Spleen (tissue), 11 donors: ENCODE measurements at regions not wholly inside any gene's neighbourhood (a gene's known extent, or its start where the extent isn't known, plus 50 kb on each side); places are given as distances from the start of the nearest gene placed in this dataset.

ENCODE experiments used
- DNase-seq: peaks from one replicate; pipeline ENCODE4 v3.0.0-alpha.2; 2020
- H3K27ac ChIP-seq, 8 donors: fragments of 200-600 bp; sonication (generic) in 7 of 8; 1 replicate in 4 of 8; 2 replicates in 4 of 8; pipeline versions ENCODE4 v1.5.0 to v1.8.0; 2016 to 2021; ENCODE audit warnings: inconsistent platforms in 4 of 8, mild to moderate bottlenecking in 4 of 8, moderate library complexity in 1 of 8
- H3K27me3 ChIP-seq, 7 donors: fragments of 200-600 bp; sonication (generic) in 6 of 7; replicated peaks in 1 of 7; 1 replicate in 4 of 7; 2 replicates in 3 of 7; pipeline versions ENCODE4 v1.5.0 to v1.8.0; 2016 to 2021; ENCODE audit warnings: inconsistent platforms in 3 of 7, mild to moderate bottlenecking in 1 of 7
- H3K36me3 ChIP-seq, 6 donors: fragments of 200-600 bp; sonication (generic) in 5 of 6; 1 replicate in 4 of 6; 2 replicates in 2 of 6; pipeline versions ENCODE4 v1.5.0 to v1.8.0; 2016 to 2021; ENCODE audit warnings: inconsistent platforms in 2 of 6
- H3K4me1 ChIP-seq, 6 donors: fragments of 200-600 bp; sonication (generic) in 5 of 6; 1 replicate in 3 of 6; 2 replicates in 3 of 6; pipeline versions ENCODE4 v1.5.0 to v1.8.0; 2016 to 2021; ENCODE audit warnings: inconsistent platforms in 3 of 6
- H3K4me3 ChIP-seq, 8 donors: fragments of 200-600 bp; sonication (generic) in 7 of 8; 1 replicate in 4 of 8; 2 replicates in 4 of 8; pipeline versions ENCODE4 v1.5.0 to v1.8.0; 2016 to 2021; ENCODE audit warnings: inconsistent platforms in 4 of 8, mild to moderate bottlenecking in 4 of 8, moderate library complexity in 2 of 8
- H3K9me3 ChIP-seq, 8 donors: fragments of 200-600 bp; sonication (generic) in 7 of 8; 1 replicate in 4 of 8; 2 replicates in 4 of 8; pipeline versions ENCODE4 v1.5.0 to v1.8.0; 2016 to 2021; ENCODE audit warnings: inconsistent platforms in 4 of 8
- POLR2A ChIP-seq, 3 donors: fragments of 450-650 bp; IDR thresholded peaks; one replicate each; pipeline ENCODE4 v1.5.1; 2017; ENCODE audit warnings: antibody characterized with exemption in 3 of 3, mild to moderate bottlenecking in 1 of 3
- POLR2AphosphoS5 ChIP-seq, 3 donors: sonication (generic); formaldehyde crosslinking; IDR thresholded peaks; one replicate each; pipeline ENCODE4 v1.5.1; 2017; ENCODE audit warnings: antibody characterized with exemption in 3 of 3
- WGBS, 5 donors: extraction: QIAGEN DNeasy Blood & Tissue Kit in 3 of 5; methylation state at CpG; one replicate each; pipeline versions ENCODE4 v1.1.5 to v1.1.7; 2013 to 2018; 5-methylcytosine and 5-hydroxymethylcytosine counted together
- intact Hi-C: fragments of 100-400 bp; cut with DNase I; formaldehyde crosslinking; loops from one replicate; pipeline ENCODE4 v1.15.0; 2023; ENCODE audit warnings: low total_unique reads
- TF ChIP-seq, protein P1 (sequence below), 11 experiments: fragments of 200-600 bp in 7 of 11; fragments of 450-650 bp in 4 of 11; sonication (generic) in 4 of 11; IDR thresholded peaks in 8 of 11; conservative IDR thresholded peaks in 3 of 11; 1 replicate in 7 of 11; 2 replicates in 4 of 11; pipeline versions ENCODE4 v1.4.0 to v1.8.0; 2016 to 2021; ENCODE audit warnings: antibody characterized with exemption in 11 of 11, inconsistent platforms in 4 of 11, mild to moderate bottlenecking in 1 of 11
- donor health status: healthy with polysubstance abuse.
- donor health status: DM: no; HTN: no; CAD: no; lungs with moderate emphysema.
- donor health status: DM: no; HTN: no; CAD: no.
- donor health status: Bipolar disorder and iron deficiency.
- donor health status: healthy.
- donor health status: DM: no; HTN: no; CAD: no.
- donor health status: DM: yes; HTN: yes; CAD: no.

DNA sequence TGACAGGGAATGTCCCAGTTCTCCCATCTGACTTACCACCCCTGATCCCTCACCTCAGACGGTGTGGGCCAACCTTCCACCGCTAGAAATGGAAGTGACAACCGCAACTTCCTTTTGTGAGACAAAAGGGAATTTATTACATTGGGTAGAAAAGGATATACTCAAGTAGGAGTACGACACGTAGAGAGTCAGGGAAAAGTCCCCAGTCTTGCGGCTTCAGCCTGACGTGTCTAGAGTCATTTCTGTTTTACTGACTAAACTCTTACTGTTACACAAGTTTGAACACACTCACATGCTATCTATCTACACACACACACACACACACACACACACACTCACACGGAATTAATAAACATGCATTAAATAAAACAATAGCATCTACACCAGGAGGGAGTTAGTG lies 178.9 kb downstream of the COPRS start:
- H3K9me3 ChIP-seq, result no peaks in the 10 kb centered on the region
- peaks cover 0 to 17% (median 1%) of the 10 kb centered on the region in 6 donors for H3K4me1 ChIP-seq
- H3K27ac ChIP-seq, result no peak overlapping the region
- H3K4me3 ChIP-seq, result no peak overlapping the region
- intact Hi-C loops, result no loop called here
- peaks cover 0 to 33% (median 6%) of the 10 kb centered on the region in 7 donors for H3K27me3 ChIP-seq
- WGBS, 5 donors, result 15 to 29% (median 23%) methylated on average over 8 of the region's 8 CpGs
- no peak for DNase-seq
- no peaks in the 10 kb centered on the region for H3K36me3 ChIP-seq
- TF ChIP-seq, protein P1, sequence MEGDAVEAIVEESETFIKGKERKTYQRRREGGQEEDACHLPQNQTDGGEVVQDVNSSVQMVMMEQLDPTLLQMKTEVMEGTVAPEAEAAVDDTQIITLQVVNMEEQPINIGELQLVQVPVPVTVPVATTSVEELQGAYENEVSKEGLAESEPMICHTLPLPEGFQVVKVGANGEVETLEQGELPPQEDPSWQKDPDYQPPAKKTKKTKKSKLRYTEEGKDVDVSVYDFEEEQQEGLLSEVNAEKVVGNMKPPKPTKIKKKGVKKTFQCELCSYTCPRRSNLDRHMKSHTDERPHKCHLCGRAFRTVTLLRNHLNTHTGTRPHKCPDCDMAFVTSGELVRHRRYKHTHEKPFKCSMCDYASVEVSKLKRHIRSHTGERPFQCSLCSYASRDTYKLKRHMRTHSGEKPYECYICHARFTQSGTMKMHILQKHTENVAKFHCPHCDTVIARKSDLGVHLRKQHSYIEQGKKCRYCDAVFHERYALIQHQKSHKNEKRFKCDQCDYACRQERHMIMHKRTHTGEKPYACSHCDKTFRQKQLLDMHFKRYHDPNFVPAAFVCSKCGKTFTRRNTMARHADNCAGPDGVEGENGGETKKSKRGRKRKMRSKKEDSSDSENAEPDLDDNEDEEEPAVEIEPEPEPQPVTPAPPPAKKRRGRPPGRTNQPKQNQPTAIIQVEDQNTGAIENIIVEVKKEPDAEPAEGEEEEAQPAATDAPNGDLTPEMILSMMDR (IDR thresholded peaks at IDR 0.05 in 8 of 11, conservative IDR thresholded peaks at IDR 0.05 in 3 of 11), result no peak
- TF ChIP-seq POLR2A (IDR thresholded peaks at IDR 0.05) (no peak), POLR2AphosphoS5 (IDR thresholded peaks at IDR 0.05) (no peak)

DNA sequence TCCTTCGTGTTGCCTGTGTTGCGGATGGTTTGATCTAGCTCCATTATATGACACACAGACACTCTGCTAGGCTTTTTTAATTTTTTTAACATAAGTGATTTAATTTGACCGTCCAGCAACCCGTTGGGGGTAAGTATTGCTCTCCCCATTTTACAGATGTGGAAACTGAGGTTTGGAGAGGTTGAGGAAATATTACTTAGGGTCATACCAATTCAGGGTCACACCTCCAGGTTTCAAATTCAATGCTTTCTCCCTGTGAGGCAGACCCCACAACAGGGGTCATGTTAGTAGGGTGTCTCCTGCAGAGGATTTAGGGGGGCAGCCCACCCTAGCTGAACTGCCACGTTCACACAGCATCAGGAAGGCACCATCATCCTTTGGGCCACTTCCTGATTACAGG lies 179.4 kb downstream of the COPRS start:
- DNase-seq, result no peak
- TF ChIP-seq POLR2A (IDR thresholded peaks at IDR 0.05), result no peak
- TF ChIP-seq POLR2AphosphoS5 (IDR thresholded peaks at IDR 0.05), result no peak
- TF ChIP-seq, protein P1 (IDR thresholded peaks at IDR 0.05 in 8 of 11, conservative IDR thresholded peaks at IDR 0.05 in 3 of 11), result no peak
- Histone ChIP-seq H3K27me3 (peaks cover 0 to 38% (median 6%) of the 10 kb centered on the region in 7 donors), H3K4me1 (peaks cover 0 to 17% (median 1%) of the 10 kb centered on the region in 6 donors), H3K36me3 (no peaks in the 10 kb centered on the region), H3K27ac (no peak overlapping the region), H3K4me3 (no peak overlapping the region), H3K9me3 (no peaks in the 10 kb centered on the region)
- 78 to 83% (median 81%) methylated on average over 5 of the region's 5 CpGs for WGBS, 5 donors
- intact Hi-C loops, result no loop called here

DNA sequence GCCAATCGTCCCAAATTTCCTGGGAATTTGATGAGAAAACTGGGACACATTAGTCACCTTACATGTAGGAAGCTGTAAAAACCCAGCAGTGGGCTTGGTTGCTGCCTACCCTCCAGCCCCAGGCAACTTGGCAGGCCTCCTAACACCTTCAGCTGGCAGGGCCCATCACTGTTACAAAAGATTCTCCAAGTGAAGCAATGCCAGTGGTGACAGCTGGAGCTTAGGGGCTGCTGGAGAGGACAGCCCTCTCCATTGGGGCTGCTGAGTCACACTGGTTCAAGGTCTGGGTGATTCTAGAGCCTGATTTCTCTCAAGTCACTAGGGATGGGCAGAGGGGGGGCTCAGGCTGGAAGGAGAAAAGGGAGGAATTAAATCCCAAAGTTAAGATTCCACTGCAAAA lies 180.6 kb downstream of the COPRS start:
- WGBS, 5 donors, result 56 to 86% (median 75%) methylated on average over 1 of the region's 1 CpG; no CpG with 5 or more reads in 1 of the 5 donors
- Histone ChIP-seq H3K36me3 (no peaks in the 10 kb centered on the region), H3K4me3 (no peak overlapping the region), H3K27me3 (peaks cover 0 to 45% (median 6%) of the 10 kb centered on the region in 7 donors), H3K27ac (no peak overlapping the region), H3K9me3 (no peaks in the 10 kb centered on the region), H3K4me1 (peaks cover 0 to 17% (median 1%) of the 10 kb centered on the region in 6 donors)
- DNase-seq, result no peak
- intact Hi-C loops, result no loop called here
- TF ChIP-seq POLR2A (IDR thresholded peaks at IDR 0.05) (no peak), POLR2AphosphoS5 (IDR thresholded peaks at IDR 0.05) (no peak)
- TF ChIP-seq, protein P1 (IDR thresholded peaks at IDR 0.05 in 8 of 11, conservative IDR thresholded peaks at IDR 0.05 in 3 of 11), result no peak

DNA sequence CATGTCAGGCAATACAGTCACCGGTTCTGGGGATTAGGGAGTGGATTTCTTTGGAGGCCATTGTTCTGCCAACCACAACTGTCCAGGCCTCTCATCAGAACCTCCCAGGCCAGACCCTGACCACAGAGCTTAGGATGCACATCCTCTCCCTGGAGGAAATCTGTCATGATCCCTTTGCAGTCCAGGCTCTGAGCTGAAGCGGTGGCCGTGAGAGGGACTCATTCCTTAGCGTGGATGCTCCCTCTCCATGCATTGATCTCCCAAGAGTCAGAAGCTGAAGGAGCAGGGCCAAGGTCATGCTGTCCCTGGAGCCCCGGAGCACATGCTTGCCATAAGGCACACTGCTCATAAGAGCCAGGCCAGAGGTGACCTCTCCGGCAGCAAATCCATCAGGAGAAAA lies 181.4 kb downstream of the COPRS start:
- TF ChIP-seq POLR2AphosphoS5 (IDR thresholded peaks at IDR 0.05) (no peak), POLR2A (IDR thresholded peaks at IDR 0.05) (no peak)
- TF ChIP-seq, protein P1 (IDR thresholded peaks at IDR 0.05 in 8 of 11, conservative IDR thresholded peaks at IDR 0.05 in 3 of 11), result no peak
- Histone ChIP-seq H3K36me3 (no peaks in the 10 kb centered on the region), H3K4me1 (peaks cover 0 to 17% (median 1%) of the 10 kb centered on the region in 6 donors), H3K9me3 (no peaks in the 10 kb centered on the region), H3K27ac (no peak overlapping the region), H3K27me3 (peaks cover 0 to 52% (median 6%) of the 10 kb centered on the region in 7 donors), H3K4me3 (no peak overlapping the region)
- 89 to 95% (median 90%) methylated on average over 6 of the region's 6 CpGs for whole genome bisulfite sequencing, 5 donors
- no peak for DNase-seq
- intact Hi-C loops, result no loop called here
